ENCODE measurements at regions not wholly inside any gene's neighbourhood (a gene's known extent, or its start where the extent isn't known, plus 50 kb on each side); places are given as distances from the start of the nearest gene placed in this dataset.

GRCh38 chr2:121860758-121861227 is 105.3 kb downstream of the TSN start:
- DNase-seq: no peak

- no peak for DNase-seq
Observed at GRCh38 chr2:121862286-121862685, 106.8 kb downstream of the TSN start.

- DNase-seq: no peak
Observed at GRCh38 chr2:121865914-121866313, 110.5 kb downstream of the TSN start.

GRCh38 chr2:121866789-121867188 is 111.3 kb downstream of the TSN start:
- DNase-seq: no peak

- DNase-seq: peak; percentile 30
Observed at GRCh38 chr2:121868652-121869051, 113.2 kb downstream of the TSN start.

GRCh38 chr2:121869363-121869762 is 113.9 kb downstream of the TSN start:
- no peak for DNase-seq

- DNase-seq: no peak
Observed at GRCh38 chr2:121869873-121870272, 114.4 kb downstream of the TSN start.

GRCh38 chr2:121872651-121873050 is 117.2 kb downstream of the TSN start:
- DNase-seq: no peak

- DNase-seq: no peak
Observed at GRCh38 chr2:121873864-121874263, 118.4 kb downstream of the TSN start.

- no peak for DNase-seq
Observed at GRCh38 chr2:121875585-121876185, 120.2 kb downstream of the TSN start.

- DNase-seq: no peak
Observed at GRCh38 chr2:121877366-121877765, 121.9 kb downstream of the TSN start.

GRCh38 chr2:121880283-121880682 is 124.8 kb downstream of the TSN start:
- DNase-seq: no peak

GRCh38 chr2:121881038-121881437 is 125.6 kb downstream of the TSN start:
- DNase-seq: no peak

GRCh38 chr2:121881950-121882349 is 126.5 kb downstream of the TSN start:
- DNase-seq: no peak

GRCh38 chr2:121884078-121884477 is 128.6 kb downstream of the TSN start:
- no peak for DNase-seq

GRCh38 chr2:121884511-121884921 is 129.1 kb downstream of the TSN start:
- no peak for DNase-seq

- DNase-seq: no peak
Observed at GRCh38 chr2:121886059-121886458, 130.6 kb downstream of the TSN start.

- DNase-seq: no peak
Observed at GRCh38 chr2:121887513-121888188, 132.2 kb downstream of the TSN start.

GRCh38 chr2:121888189-121888557 is 132.7 kb downstream of the TSN start:
- DNase-seq: no peak

GRCh38 chr2:121890041-121890440 is 134.6 kb downstream of the TSN start:
- DNase-seq: no peak

GRCh38 chr2:121895723-121896571 is 140.5 kb downstream of the TSN start:
- DNase-seq: no peak

GRCh38 chr2:121897335-121897970 is 142.0 kb downstream of the TSN start:
- no peak for DNase-seq

- no peak for DNase-seq
Observed at GRCh38 chr2:121898483-121898882, 143.0 kb downstream of the TSN start.

All from NCI-H2227 treated with DMSO at 0.1 percent for 48 hours (cell line).